NCI-H226 (cell line): ENCODE measurements at regions not wholly inside any gene's neighbourhood (a gene's known extent, or its start where the extent isn't known, plus 50 kb on each side); places are given as distances from the start of the nearest gene placed in this dataset.
"Not testable (repeated sequence)": the region's sequence is repeated elsewhere in the genome, so short reads cannot be mapped to it uniquely, and the experiment has no call there.

Source experiments
- DNase-seq: peaks from one replicate; pipeline ENCODE4 v3.0.0-alpha.2; 2015

DNA sequence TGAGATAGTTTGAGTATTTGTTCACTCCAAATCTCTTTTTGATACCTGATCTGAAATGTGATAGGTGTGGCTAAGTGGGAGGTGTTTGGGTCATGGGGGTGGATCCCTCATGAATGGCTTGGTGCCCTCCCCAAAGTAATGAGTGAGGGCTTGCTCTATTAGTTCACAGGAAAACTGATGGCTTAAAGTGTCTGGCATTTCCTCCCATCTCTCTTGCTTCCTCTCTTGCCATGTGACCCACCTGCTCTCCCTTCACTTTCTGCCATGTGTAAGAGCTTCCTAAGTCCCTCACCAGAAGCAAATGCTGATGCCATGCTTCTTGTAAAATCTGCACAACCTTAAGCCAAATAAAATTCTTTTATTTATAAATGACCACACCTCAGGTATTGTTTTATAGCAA is 61.1 kb downstream of the MAD2L1 start:
- peak; percentile 64 for DNase-seq

DNA sequence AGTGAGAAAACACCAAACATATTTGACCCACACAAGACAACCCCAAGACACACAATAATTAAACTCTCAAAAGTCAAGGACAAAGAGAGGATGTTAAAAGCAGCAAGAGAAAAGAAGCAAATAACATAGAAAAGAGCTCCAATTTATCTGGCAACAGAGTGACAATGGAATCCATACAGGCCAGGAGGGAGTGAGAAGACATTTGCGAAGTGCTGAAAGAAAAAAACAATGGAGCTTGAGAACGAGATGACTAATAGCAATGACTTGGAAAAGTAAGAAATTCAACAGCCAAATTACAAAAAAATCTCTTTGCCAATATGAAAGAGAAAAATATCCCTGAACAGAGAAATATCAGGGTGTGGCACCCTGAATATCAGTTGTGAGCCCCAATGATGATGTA is 61.6 kb downstream of the MAD2L1 start:
- peak; percentile 13 for DNase-seq

DNA sequence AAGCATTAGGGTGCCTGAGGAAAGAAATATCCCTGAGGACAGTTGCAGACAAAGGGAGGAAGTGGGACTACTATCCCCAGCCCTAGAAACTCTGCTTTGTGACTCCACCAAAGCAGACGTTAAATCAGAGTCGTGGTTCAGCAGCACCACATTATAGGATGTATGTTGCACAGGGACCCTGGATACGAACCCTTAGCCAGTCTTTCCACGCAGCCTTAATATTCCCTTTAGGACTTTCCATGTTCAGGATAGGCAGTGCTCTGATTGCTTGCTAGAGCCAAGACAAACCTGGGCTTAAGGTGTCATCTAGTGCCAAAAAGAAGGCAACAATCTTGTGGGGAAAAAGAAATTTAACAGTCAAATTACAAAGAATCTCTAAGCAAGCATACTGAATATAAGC is 62.6 kb downstream of the MAD2L1 start:
- no peak for DNase-seq

DNA sequence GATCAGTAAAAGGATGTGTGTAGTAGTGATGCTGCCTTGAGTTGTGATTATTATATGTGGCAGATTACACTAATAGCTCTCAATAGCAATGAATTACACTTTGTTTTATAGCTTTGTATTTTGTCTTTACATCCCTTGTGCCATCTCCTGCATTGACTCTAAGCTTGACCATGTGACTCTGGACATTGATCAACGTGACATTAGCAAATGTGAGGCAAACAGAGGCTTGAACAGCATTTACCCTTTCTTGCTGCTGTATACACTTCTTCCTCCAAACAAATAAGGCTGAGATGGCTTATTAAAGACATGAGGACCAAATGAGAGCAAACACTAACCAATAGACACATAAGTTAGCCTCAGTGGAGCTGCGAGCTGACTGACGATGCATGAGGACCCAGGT is 63.5 kb downstream of the MAD2L1 start:
- no peak for DNase-seq

DNA sequence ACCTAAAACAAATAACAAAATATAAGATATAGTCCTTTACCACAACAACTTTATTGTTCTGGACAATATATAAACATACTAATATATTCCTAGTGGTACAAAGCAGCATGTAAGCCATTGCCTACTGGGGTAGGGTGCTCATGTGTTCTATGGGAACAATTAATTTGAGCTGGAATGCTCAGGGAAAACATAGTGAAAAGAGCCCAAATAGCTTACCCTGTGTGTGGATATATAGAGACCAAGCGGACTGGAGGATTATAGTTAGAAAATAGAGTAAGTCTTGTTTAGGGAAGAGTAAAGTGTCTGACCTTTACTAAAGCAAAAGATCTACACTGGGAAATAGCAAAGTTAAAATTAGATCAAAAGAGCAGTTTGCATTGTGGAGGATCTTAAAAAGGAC is 64.8 kb downstream of the MAD2L1 start:
- no peak for DNase-seq

DNA sequence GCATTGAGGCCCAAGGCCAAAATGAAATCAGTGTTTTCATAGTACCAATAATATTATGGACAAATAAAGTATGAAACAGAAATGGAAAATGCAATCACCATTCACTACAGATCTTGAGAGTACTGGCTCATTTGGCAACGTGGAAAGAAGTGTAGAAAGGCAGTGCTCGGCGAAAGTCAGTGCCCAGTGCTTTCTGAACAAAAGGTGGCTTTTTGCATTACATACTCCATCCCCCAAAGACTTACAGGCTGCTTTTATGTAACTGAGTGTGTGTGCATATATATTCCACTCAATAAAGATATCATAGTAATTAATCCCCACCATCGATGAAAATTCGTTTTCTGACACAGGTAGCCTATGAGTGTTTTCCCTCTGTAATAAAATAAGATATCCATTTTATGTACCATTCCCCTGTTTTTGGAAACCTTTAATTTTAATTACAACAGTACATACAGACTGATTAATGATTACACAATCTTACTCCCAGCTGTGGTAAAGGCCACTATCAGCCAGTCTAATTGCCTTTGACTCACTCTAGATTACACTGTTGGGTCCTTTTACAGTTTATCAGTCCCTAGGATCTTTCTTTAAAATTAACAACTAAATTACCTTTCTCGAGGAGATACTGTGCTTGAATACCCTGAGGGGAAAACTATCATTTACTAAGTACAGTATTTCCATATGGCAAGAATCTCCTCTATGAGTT is 65.9 kb downstream of the MAD2L1 start:
- DNase-seq = no peak

DNA sequence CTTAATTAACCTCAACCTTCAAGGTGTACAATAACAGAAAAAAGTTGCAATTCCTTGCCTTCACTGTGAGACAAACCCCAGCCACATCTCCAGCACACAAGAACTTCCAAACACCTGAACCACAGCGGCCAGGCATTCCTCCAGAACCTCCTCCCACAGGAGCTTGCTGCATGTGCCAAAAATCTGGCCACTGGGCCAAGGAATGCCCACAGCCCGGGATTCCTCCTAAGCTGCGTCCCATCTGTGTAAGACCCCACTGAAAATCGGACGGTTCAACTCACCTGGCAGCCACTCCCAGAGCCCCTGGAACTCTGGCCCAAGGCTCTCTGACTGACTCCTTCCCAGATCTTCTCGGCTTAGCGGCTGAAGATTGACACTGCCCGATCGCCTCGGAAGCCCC is 70.6 kb downstream of the MAD2L1 start:
- DNase-seq = not testable (repeated sequence)

DNA sequence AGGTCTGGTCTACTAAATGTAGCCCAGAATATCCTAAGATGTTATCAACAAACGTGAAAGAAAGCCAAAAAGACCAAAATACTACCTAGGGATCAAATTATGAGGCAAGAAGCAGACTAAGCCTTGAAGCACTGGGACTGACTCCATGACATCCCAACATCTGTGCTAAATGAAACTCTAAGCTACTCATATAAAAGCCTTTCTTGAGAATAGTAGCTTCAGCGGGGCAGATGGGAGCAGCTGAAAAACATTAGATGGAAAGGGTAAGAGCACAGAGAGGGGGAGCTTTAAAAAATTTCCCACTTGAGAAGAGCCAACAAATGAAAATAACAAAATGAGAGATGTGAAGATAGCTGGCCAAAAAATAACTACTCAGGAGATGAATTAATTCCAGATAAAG is 81.7 kb downstream of the MAD2L1 start:
- no peak for DNase-seq

DNA sequence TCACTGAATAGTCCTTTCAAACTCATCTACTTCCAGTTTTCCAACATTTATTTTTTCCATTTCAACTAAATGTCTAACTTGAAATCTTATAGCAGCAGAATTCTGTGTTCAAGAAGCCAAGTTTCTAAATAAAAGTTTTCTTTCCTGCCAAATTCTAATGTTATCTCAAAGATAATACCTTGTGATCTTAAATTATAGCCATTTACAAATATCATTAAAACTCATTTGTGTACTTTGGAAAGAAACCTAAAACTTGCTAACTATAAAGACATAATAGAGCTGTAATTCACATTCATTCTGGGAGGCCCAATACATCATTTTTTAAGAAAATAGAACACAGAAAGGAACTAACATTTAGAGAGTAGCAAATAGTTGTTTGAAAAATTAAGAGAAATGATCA is 83.9 kb downstream of the MAD2L1 start:
- no peak for DNase-seq

DNA sequence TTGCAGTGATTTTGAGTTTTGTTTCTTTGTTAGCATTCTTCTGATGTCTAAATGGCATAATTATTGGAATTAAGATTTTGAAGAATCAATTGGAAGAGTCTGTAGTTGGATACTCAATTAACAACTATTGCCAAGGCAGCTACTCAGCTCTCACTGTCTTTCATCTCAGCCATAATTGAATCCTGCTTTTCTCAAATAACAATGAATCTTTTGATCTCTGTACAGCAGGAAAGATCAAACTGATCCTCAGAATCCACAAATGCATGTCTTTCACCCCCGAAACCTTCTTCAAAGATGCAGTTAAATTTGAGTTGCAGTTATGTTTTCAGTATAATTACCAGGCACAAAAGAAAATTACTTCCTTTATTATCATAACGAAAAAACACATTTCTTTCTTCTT is 86.2 kb downstream of the MAD2L1 start:
- DNase-seq = no peak

DNA sequence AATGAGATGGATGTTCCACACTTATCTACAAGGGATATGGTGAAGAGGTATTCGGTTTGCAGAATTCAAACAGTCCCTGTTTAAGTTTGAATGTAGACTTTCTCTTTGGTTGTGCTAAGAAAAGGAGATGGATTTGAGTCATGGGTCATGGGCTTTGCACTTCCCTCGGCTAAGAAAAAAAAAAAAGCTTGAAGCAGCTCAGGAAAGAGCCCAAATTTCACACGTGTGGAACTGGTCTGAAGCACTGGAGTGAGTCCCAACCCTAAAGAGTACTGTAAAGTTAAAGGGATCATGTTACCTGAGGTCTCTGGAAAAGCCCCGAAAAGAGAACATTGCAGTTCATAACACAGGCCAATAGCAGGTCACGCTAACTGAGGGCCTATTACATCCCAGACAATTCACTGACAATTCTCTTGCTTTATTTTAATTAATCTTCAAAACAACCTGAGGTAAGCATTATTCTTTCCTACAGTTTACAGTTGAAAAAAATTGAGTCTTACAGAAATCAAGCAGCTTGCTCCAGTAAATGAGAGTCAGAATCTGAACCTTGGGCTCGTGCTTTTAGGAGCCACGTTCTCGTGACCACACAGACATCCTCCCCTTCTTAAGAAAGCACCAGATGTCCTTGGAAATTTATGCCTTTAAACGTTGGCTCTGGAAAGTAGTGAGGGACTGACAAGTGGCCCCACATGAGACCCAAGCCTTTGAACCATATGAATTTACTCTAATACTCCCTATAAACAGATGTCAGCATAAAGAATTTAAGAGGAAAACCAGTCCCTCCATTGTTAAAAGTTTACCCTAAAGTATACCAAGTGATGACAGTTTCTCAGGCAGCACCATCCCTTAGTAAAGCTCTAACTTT is 89.3 kb downstream of the MAD2L1 start:
- DNase-seq = no peak

DNA sequence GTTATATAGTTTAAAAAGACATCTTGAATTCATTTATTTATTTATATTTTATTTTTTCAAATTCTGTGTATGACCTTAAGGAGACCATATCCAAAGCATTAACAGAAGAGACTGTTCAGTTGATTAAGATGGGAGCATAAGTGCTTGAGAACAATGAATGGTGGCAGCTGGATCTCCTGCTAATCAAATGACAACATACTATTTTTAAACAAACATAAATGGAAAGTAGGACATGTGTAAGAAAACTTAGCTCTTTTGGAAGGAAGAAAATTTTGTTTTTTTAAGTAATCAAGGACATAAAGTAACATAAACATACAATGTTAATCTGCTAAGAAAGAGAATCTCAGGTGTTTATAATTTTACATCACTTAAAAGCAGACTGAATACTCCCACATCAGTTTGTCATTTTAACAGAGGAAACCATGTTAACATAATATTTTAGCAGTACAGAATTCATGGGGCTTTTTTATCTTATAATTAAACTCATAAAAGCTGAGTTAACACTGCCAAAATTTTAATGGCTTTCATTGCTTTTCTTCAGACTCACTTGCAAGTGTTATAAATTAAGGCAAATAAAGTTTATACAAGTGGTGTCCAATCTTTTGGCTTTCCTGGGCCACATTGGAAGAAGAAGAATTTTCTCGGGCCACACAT is 95.1 kb downstream of the MAD2L1 start:
- DNase-seq = no peak

DNA sequence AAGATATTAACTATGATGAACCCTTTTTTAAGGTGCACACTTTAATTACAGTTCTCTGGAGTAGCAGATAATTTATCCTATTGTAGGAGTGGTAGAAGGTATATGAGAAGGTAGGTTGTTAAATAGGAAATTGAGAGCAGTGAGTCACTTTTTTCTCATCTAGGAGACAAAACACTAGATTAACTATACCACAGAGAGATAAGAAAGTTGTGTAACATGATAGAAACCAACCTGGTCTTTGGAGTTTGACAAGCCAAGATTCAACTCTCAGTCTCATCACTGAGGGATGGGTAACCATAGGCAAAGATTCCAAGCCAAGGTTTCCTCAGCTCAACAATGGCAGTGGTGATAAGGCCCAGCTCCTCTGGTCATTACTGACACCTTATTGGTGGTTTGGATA is 104.0 kb downstream of the MAD2L1 start:
- DNase-seq = peak; percentile 76

DNA sequence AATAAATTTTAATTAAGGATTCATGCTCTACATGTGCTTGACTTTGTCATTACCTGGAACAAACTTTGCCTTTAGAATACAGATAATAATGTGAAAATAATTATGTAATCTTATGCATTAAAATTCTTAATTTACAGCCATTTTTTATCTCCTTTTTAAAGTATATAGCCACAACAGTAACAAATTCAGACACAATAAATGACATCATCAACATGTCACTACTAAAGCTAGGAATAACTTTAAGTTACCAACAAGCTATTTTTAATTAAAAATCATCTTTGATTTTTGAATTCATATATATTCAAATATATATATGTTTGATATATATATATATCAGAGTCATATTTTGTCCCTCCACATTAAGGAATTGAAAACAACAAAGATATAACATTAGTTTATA is 107.7 kb downstream of the MAD2L1 start:
- no peak for DNase-seq

DNA sequence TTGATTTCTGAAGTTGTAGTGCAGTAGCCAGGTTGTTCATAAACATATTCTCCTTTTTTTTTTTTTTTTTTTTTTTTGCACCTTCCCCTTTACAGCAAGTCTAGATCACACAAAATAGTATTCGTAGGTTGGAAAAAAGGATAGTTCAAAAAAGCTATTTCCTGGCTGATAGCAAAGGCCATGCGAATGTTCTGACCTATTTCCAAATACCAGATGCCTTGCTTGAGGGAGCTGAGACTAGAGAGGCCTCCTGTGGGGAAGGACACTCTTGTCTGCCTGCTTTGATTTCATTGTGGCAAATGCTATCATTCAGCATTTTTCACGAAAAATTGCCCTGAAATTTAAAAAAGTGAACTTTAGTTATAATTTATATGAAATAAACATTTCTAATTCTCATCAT is 111.4 kb downstream of the MAD2L1 start:
- DNase-seq = no peak

DNA sequence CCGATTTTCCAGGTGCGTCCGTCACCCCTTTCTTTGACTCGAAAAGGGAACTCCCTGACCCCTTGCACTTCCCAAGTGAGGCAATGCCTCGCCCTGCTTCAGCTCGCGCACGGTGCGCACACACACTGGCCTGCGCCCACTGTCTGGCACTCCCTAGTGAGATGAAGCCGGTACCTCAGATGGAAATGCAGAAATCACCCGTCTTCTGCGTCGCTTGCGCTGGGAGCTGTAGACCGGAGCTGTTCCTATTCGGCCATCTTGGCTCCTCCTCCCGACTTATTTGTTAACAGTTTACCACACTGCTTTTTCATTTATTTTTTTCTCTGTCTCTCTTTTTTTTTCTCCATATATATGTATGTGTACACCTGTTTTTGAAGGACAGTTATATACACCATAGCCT is 112.2 kb downstream of the MAD2L1 start:
- DNase-seq = not testable (repeated sequence)

DNA sequence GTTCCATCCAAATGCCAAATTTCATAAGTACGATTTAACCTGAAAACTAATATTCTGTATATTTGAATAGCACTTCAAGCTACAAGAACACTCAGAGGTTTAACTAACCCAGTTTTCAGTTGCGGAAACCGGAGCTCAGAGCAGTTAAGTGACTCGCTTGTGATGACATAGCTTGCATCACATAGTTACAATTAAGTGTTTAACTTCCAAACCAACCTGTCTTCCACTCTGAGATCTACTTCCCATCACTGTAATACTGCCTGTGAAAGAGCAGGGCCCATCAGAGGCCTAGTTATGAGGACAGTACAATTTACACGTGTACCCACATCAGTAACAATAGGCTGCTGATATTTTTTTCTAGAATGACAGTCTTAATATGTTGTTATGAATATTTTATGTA is 120.3 kb downstream of the MAD2L1 start:
- DNase-seq = no peak

DNA sequence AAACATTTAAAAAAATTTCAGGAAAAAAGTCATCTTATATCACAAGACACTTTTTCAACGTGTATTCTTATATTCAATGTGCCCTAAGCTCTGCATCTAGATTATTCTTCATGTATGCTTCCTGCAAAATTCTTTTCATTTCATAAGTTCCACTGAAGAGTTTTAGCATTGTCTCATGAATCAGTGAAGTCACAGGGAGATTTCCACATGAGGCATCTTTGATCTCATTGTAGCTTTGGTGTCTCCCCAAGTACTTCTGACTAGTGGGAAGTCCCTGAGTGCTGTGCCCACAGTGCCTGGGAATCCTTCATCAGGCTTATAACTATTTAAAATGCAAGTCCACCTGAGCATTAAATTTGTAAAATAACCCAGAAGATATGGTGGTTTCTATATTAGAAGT is 123.8 kb downstream of the MAD2L1 start:
- DNase-seq = no peak

DNA sequence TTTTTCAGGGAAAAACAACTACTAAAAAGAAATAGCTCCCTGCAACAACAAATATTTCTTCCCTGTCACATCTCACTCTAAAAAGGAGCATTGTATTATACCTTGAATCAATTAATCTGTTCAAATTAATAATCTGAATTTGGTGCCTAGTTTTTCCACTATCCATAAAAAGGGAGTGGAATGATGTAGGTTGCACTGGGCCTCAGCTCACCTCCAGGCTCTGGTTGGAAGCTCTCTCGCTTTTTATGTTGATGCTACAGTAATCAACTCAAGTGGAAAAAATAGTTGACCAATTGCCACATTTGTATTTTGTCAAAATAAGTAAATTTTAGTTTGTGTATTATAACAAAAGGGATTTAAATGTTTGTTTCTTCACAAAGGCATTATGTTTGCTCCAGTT is 126.1 kb downstream of the MAD2L1 start:
- DNase-seq = no peak

DNA sequence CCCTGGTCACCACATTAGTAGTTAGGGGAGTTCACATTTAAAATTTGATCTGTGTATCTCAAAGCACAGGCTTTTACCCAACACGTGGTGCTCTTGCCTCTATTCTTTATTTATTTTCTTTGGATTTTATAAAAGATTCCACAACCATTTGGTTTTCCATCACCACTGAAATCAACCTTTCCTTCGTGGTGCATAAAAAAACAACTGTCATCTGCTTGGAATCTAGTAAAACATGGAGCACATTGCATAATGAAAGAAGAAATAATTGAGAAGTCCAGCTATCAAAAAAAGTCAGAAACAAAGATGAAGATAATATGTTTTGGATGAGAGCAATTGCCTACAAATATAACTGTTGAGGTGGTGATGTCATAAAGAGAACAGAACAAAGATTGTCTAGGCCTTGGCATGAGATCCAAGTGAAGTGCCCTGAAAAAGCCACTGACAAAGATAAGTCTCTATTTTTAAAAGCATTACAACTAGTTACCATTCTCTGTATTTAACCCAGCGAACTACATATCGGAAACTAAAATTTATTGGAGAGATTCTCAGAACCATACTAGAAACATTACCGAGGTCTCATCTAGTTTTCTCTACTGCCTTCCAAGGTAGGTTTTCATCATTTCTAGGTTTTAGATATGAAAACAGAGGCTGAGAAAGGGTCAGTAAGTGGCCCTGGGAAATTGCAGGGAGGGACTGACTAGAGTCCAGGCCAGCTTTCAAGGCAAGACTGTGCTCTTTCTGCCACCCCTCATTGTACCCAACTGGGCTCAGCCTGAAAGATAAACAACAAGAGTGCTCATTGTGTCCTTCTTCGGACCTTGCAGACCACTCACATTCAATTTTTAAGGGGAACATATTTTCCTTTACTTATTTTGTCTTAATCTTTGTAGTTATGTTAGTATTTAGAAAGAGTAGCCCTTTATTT is 127.3 kb downstream of the MAD2L1 start:
- DNase-seq = no peak

DNA sequence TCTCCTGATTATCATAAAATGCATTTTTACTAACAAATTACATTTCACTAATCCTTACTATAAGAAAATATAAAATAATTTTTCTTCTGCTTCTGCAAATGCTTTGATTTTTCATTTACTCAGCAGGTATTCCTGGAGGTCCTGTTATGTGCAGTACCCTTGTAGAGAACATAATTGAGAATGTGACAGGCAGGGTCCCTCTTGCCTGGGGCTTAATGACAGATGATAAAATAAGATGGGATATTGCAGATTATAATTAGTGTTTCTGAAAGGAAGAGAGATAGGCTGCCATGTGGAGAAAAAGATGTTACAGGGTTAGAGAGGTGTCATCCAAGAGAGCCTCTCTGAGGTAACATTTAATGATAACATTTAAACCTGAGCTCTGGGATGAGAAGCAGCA is 128.9 kb downstream of the MAD2L1 start:
- DNase-seq = no peak

DNA sequence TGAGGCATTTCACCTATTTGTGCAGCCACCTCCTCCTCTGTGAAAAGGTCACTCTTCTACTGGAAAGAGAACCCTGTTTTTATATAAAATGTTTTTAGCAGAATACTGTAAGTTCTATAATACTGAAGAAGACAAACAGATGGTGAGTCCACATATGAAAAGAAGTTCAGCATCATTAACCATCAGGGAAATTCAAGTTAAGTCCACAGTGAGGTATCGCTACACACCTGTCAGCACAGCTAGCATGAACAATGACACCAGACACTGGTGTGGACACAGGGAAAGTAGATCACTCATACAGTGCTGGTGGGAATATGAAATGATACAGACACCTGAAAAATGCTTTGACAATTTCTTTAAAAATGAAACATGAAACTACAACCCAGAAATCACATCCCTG is 133.0 kb downstream of the MAD2L1 start:
- no peak for DNase-seq

DNA sequence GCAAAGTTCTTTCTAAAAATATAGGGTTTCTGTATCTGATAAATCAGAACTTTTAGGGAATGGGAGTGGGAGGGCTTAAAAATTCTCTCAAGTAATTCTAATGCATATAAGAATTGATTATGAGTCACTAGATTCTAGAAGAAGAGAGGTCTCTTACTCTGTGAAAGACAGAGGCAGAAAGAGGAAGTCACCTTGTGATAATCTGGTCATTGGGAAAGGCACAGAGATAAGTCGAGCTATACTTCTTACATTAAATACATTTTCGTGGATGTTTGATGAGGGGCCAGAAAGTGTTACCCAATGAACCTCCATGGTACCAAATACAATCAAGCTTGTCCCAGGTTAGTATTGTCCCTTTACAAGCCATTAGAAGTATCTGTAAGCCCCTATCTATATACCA is 134.4 kb downstream of the MAD2L1 start:
- DNase-seq = no peak
